T-helper 1 cell treated with Interleukin-12 subunit alpha and Interleukin-12 subunit beta and Interleukin-4 antibody, amounts not matched to agents 30 ng/mL and 1 ng/mL, for 36 hours (primary cell): ENCODE measurements at regions not wholly inside any gene's neighbourhood (a gene's known extent, or its start where the extent isn't known, plus 50 kb on each side); places are given as distances from the start of the nearest gene placed in this dataset.

Source experiments
- intact Hi-C: fragments of 100-400 bp; cut with micrococcal nuclease; formaldehyde crosslinking; loops from one replicate; pipeline ENCODE4 v1.15.1; 2024

DNA sequence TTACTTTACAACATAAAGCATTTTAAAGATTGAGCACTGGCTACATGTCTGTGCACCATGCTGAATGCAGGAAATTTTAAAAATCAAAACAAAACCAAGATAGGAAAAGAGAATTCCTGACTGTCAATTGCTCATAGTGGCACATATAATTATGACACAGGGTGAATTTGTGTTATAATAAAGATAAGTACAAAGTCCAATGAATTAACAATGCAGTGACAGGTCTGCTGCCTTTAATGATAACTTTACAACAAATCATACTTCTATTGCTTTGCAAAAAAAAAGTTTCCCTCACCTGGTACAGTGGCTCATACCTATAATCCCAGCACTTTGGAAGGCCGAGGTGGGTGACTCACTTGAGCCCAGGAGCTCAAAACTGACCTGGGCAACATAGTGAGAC, 93.8 kb upstream of the OSBPL8 start:
- intact Hi-C loops: no loop called here

DNA sequence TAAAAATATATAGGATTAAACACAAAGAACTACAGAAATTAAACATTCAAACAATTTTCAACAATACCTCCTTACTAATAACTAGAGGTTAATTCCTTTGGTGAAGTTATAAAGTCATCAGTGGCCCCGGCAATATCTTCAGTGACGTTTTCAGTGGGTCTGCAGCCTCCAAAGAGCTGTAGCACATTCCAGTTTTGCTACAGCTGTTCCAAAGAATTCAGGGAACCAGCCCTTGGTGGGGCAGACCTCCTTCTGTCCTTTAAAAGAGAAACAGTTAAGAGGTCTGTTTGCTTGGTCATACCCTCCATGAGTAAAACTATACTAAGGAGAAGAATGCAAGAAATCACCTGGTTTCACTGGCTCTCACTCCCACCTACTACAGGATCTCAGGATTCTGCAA, 99.2 kb upstream of the ZDHHC17 start:
- intact Hi-C loops: no loop called here

- intact Hi-C loops: no loop called here
These were observed 97.6 kb upstream of the ZDHHC17 start for GRCh38 chr12:76666290-76666835.

- intact Hi-C loops: loop anchor here (10.0 kb wide), 1 partner anchor 545 kb away; no protein-coding TSS in a partner anchor
These were observed 93.9 kb upstream of the ZDHHC17 start for GRCh38 chr12:76669981-76670380.

DNA sequence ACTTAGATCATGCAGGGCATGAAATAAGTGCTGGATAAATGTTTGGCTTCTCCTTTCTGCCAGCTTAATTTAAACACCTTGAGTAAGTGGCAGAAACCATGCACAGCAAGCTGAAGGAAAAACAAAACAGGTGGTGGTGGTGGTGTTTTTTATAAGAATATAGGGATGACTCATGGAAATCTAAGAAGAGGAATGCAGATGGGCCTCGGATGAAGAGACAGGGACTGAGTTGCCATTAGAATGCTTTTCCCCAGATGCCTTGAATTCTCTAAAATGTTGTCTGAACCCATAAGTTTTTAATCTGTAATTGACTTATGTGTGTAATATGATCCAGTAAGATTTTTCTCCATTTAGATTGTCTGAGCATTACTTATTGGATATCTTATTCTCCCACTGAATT, 93.1 kb upstream of the ZDHHC17 start:
- intact Hi-C loops: loop anchor here (10.0 kb wide), 1 partner anchor 546 kb away; no protein-coding TSS in a partner anchor

DNA sequence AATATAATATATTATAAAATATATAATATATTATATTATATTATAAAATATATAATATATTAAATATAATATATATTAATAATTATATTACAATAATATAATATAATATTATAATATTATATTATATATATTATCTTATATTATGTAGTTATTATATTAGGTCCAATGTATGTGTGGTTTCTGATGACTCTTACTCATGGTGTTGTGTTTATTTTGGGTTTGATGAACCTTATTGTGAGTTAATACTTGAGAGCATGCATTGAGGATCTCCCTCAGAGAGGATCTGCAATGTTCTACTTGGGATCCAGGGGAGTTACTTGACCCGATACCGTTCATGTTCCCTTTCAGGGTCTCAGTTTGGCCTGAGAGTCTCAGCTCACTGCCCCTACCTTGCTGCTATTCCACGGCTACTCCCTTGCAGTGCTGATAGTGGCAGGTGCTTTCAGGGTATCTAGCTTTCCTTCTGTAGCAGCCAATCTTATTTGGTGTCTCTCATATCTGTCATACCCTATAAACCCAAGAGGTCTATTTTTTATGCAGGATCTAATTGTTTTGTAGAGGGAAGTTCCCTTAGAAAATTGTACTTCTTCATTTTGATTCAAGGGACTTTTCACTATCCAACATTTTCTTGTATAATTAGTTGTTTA, 89.1 kb upstream of the ZDHHC17 start:
- intact Hi-C loops: loop anchor here (10.0 kb wide), 1 partner anchor 550 kb away; no protein-coding TSS in a partner anchor

DNA sequence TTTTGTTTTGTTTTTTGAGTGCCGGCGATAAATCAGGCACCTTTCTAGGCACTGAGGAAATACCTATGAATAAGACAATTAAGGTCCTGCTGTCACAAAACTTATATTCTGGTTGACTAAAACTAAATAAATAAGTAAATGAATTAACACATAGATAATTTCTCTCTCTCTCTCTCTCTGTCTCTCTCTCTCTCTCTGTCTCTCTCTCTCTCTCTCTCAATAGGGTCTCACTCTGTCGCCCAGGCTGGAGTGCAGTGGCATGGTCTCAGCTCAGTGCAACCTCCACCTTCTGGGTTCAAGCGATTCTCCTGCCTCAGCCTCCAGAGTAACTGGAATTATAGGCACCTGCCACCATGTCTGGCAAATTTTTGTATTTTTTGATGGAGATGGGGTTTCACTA, 87.7 kb upstream of the ZDHHC17 start:
- intact Hi-C loops: loop anchor here (10.0 kb wide), 1 partner anchor 551 kb away; no protein-coding TSS in a partner anchor

- intact Hi-C loops: loop anchor here (10.0 kb wide), 1 partner anchor 554 kb away; no protein-coding TSS in a partner anchor
These were observed 84.9 kb upstream of the ZDHHC17 start for GRCh38 chr12:76678992-76679391.

- intact Hi-C loops: loop anchor here (10.0 kb wide), 1 partner anchor 555 kb away; no protein-coding TSS in a partner anchor
These were observed 84.1 kb upstream of the ZDHHC17 start for GRCh38 chr12:76679778-76680177.

DNA sequence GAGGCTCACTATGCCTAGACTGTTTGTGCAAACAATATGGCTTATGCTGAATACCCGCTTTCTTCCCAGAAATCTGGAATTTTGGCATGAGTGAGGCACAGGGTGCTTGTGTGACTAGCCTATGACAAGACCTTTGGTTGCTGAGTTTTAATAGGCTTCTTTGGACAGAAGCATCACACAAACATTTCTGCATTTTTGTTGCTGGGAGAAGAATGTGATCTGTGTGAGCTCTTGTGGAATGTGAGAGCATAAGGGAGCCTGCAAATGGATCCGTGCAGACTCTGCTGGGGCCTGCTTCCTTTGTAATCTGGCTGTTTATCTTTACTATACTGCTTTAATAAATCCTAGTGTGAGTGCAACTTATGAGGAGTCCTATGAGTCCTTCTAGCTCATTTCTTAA, 83.0 kb upstream of the ZDHHC17 start:
- intact Hi-C loops: no loop called here

GRCh38 chr12:76685246-76685678, 78.7 kb upstream of the ZDHHC17 start:
- intact Hi-C loops: no loop called here

DNA sequence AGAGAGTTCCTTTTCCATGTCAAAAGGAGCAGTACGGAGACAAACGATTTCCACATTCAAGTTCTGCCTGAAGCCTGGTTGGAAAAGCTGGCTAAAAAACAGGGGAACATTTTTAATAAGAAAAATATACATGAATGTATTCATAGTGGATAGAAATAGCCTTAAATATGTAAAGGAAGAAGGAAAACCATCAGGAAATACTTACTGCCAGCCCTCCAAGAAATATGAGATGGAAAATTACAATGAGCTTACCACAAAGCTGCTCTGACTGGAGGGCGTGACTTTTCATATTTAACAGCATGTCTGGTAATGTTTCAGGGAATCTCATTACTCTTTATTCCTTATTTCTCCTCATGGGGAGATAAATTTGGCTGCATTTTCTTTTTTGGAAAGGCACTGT, 75.9 kb upstream of the ZDHHC17 start:
- intact Hi-C loops: loop anchor here (1.0 kb wide), 1 partner anchor 103 kb away; no protein-coding TSS in a partner anchor

DNA sequence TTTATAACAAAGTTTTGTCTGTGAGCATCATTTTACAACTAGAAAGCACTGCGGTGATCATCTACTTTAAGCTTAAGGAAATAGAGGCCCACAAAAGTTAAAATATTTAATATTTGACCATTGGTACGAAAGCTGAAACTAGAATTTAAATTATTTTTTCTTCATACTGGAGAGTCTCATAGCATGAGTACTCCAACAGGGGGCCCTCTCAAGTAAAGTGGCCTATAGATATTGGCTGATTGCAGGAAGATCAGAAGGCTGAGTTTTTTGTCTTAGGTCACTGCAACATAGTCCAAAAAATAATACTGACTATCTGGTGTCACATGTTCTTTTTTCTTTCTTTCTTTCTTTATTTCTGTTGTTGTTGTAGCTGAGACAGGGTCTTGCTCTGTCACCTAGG, 75.3 kb upstream of the ZDHHC17 start:
- intact Hi-C loops: loop anchor here (1.0 kb wide), 1 partner anchor 103 kb away; no protein-coding TSS in a partner anchor

GRCh38 chr12:76690921-76691700, 72.8 kb upstream of the ZDHHC17 start:
- intact Hi-C loops: no loop called here

GRCh38 chr12:76692846-76693245, 71.1 kb upstream of the ZDHHC17 start:
- intact Hi-C loops: no loop called here

DNA sequence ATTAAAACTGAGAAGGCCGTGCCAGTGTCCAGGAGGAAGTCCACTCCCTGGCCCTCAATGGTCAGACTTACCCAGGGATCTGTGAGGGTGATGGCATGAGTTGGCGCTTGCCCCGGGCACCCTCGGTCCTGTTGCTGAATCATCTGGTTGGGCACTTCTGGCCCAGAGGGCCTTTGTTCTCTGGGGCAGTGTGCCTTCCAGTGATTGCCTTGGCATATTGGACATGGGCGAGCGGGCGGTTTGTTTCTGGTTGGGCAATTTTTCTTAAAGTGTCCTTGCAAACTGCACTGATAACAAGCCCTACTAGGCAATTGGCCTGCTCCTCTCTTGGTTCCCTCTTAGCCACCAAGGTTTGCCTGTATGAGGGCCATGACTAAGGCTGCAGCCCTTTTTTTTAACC, 69.5 kb upstream of the ZDHHC17 start:
- intact Hi-C loops: no loop called here

GRCh38 chr12:76696186-76696585, 67.7 kb upstream of the ZDHHC17 start:
- intact Hi-C loops: no loop called here

DNA sequence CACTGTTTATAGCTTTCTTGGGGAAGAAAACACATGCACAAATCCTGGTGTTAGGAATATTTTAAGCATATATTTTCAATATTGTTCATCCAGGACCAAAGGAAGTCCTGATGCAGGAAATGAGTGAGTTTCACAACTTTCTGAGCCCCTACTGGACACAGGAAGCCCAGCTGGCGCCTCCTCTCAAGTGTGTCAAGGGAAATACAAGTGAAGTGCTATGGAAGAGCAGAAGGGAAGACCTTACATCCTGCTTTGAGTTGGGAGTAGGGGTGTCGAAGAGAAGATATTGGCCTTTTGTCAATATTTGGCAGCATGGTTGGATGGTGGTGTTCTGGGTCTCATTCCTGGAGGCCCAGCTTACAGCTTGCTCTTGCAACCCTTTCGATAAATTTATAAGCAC, 66.1 kb upstream of the ZDHHC17 start:
- intact Hi-C loops: no loop called here

GRCh38 chr12:76698316-76698715, 65.6 kb upstream of the ZDHHC17 start:
- intact Hi-C loops: no loop called here

GRCh38 chr12:76698966-76699365, 64.9 kb upstream of the ZDHHC17 start:
- intact Hi-C loops: no loop called here

DNA sequence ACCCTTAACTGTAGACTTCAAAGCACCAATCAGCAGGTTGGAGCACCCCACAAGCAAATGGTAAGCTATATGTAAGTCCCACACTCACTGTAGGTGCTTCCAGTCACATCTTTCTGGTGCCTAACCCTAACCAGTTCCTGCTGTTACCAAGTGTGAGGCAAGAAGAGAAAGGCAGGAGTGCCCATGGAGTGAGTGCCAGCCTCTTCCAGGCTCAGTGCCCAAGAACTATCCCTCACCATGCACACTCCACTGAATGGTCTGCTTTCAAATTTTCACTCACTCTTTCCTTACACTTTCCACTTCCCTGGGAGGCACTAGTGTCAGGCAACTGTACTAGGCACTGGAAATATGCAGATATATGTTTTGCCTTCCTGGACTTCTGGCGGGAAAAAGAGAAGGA, 62.2 kb upstream of the ZDHHC17 start:
- intact Hi-C loops: no loop called here

- intact Hi-C loops: no loop called here
These were observed 61.0 kb upstream of the ZDHHC17 start for GRCh38 chr12:76702946-76703345.
